SK-N-MC (cell line): ENCODE measurements at regions not wholly inside any gene's neighbourhood (a gene's known extent, or its start where the extent isn't known, plus 50 kb on each side); places are given as distances from the start of the nearest gene placed in this dataset.

ENCODE experiments used
- EZH2 ChIP-seq: fragments of 200-600 bp; sonication (generic); IDR thresholded peaks from one replicate; pipeline ENCODE4 v1.6.1; 2017; ENCODE audit warnings: antibody characterized with exemption
- FOXP2 ChIP-seq: optimal IDR thresholded peaks from 2 replicates; pipeline ENCODE3; 2011; ENCODE audit warnings: mild to moderate bottlenecking, moderate library complexity; ENCODE audit not compliant: insufficient read depth; ENCODE audit errors: extremely low read length, control extremely low read depth
- POLR2AphosphoS5 ChIP-seq: IDR thresholded peaks from 2 replicates; pipeline ENCODE4 v1.6.1; 2012; ENCODE audit warnings: mild to moderate bottlenecking, low read depth, low read length, borderline replicate concordance

DNA sequence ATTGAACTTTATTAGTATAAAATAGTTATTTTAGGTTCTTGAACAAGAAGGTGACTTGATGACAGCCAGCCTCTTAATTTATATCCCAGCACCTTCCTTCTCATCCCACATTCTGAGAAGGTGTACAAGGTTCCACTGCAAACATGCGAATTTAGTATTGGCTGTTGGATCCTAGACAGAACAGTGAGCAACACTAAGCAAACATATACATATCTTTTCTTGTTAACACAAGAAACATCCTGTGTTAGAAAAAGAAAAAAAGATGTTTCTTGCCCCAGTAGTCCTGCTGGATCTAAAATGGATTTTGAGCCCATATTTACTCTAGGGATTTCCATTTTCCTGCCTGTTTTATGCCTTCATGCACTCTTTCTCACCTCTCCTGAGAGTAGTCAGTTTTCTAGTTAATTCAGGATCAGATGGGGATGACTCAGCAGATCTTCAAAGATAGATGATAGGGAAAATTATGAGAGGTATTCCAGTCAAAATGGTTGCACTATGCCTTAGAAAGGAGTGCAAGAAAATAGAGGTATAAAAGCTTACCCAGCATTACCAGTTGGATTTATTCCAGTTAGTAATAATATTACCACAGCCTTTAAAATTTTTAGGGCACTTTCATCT, 336.5 kb downstream of the MEIS1 start:
- TF ChIP-seq EZH2, result no peak
- TF ChIP-seq POLR2AphosphoS5, result no peak
- no peak for TF ChIP-seq FOXP2
